ENCODE measurements at regions not wholly inside any gene's neighbourhood (a gene's known extent, or its start where the extent isn't known, plus 50 kb on each side); places are given as distances from the start of the nearest gene placed in this dataset.

- no peak for DNase-seq
- Mint-ChIP-seq H3K4me1 (ENCODE audit: low read depth in 2 of 2) (no peaks in the 10 kb centered on the region), H3K36me3 (ENCODE audit: insufficient read depth) (no peaks in the 10 kb centered on the region), H3K27me3 (no peaks in the 10 kb centered on the region), H3K9me3 (peaks cover 7 to 12% of the 10 kb centered on the region in 2 donors), H3K27ac (no peak overlapping the region), H3K4me3 (no peak overlapping the region)
- ATAC-seq (replicated peaks), result no peak
These were observed 290.2 kb downstream of the SPATA17 start for GRCh38 chr1:217921126-217921904.

GRCh38 chr1:217924924-217925323 lies 293.8 kb downstream of the SPATA17 start:
- no peaks in the 10 kb centered on the region for H3K4me1 Mint-ChIP-seq (ENCODE audit: low read depth in 2 of 2)
- ATAC-seq (replicated peaks), result no peak
- no peak for DNase-seq
- H3K9me3 Mint-ChIP-seq, result peaks cover 7 to 9% of the 10 kb centered on the region in 2 donors
- no peaks in the 10 kb centered on the region for H3K36me3 Mint-ChIP-seq (ENCODE audit: insufficient read depth)
- H3K27me3 Mint-ChIP-seq, result no peaks in the 10 kb centered on the region
- no peak overlapping the region for H3K27ac Mint-ChIP-seq
- H3K4me3 Mint-ChIP-seq, result no peak overlapping the region

GRCh38 chr1:217929213-217929885 lies 298.2 kb downstream of the SPATA17 start:
- ATAC-seq (replicated peaks), result no peak
- Mint-ChIP-seq H3K36me3 (ENCODE audit: insufficient read depth) (no peaks in the 10 kb centered on the region), H3K27me3 (no peaks in the 10 kb centered on the region), H3K4me1 (ENCODE audit: low read depth in 2 of 2) (no peaks in the 10 kb centered on the region), H3K27ac (no peak overlapping the region), H3K4me3 (no peak overlapping the region), H3K9me3 (peaks cover 5 to 7% of the 10 kb centered on the region in 2 donors)
- DNase-seq, result no peak

- H3K27ac Mint-ChIP-seq, result no peak overlapping the region
- H3K9me3 Mint-ChIP-seq, result peaks cover 6 to 13% of the 10 kb centered on the region in 2 donors
- H3K4me3 Mint-ChIP-seq, result no peak overlapping the region
- DNase-seq (no peak), ATAC-seq (replicated peaks) (no peak)
- H3K4me1 Mint-ChIP-seq (ENCODE audit: low read depth in 2 of 2), result no peaks in the 10 kb centered on the region
- no peaks in the 10 kb centered on the region for H3K27me3 Mint-ChIP-seq
- H3K36me3 Mint-ChIP-seq (ENCODE audit: insufficient read depth), result no peaks in the 10 kb centered on the region
These were observed 312.2 kb downstream of the SPATA17 start for GRCh38 chr1:217943361-217943760.

DNA sequence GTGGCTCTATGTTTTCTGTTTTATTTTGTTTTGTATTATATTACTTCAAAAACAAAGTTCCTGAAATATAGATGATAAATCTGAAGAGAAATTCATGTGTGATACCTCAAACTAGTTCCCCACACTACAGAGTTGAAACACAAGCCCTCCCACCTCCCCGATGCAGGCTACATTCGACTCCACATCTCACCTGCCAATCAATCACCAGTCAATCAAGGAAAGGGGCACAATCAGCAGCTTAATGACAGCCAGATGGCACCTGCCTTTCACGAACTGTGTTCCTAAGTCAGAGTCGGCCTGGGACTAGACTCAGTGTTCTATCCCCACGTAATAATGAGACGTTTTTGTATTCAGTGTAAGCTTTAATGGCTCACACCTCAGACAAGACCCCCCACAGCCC lies 313.4 kb downstream of the SPATA17 start:
- Mint-ChIP-seq H3K27ac (no peak overlapping the region), H3K27me3 (no peaks in the 10 kb centered on the region), H3K4me1 (ENCODE audit: low read depth in 2 of 2) (no peaks in the 10 kb centered on the region), H3K4me3 (no peak overlapping the region), H3K36me3 (ENCODE audit: insufficient read depth) (no peaks in the 10 kb centered on the region), H3K9me3 (peaks cover 6 to 13% of the 10 kb centered on the region in 2 donors)
- no peak for ATAC-seq (replicated peaks)
- DNase-seq, result no peak

- Mint-ChIP-seq H3K9me3 (peaks cover 5 to 6% of the 10 kb centered on the region in 2 donors), H3K27ac (no peak overlapping the region), H3K4me1 (ENCODE audit: low read depth in 2 of 2) (no peaks in the 10 kb centered on the region), H3K36me3 (ENCODE audit: insufficient read depth) (no peaks in the 10 kb centered on the region), H3K4me3 (no peak overlapping the region), H3K27me3 (no peaks in the 10 kb centered on the region)
- DNase-seq (no peak), ATAC-seq (replicated peaks) (no peak)
These were observed 315.4 kb downstream of the SPATA17 start for GRCh38 chr1:217946511-217946910.

DNA sequence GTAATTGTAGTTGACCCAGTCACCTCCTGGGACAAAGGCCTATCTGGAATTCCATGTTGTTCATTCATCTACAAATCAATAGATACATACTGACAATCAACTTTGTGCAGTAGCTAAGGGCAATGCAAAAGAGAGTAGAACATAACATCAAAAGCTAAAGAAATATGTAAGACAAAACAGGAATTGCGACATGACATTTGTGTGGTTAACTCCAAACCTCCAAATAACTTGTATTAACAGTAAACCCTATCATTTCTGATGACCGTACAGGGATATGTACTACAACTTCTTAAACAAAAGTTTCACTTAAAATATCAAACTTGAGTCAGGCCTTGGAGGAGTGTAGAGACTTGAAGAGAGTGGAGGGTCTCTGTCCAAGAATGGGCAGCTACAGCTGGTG lies 317.6 kb downstream of the SPATA17 start:
- no peak overlapping the region for H3K27ac Mint-ChIP-seq
- ATAC-seq (replicated peaks) (no peak), DNase-seq (no peak)
- no peak overlapping the region for H3K4me3 Mint-ChIP-seq
- no peaks in the 10 kb centered on the region for H3K27me3 Mint-ChIP-seq
- no peaks in the 10 kb centered on the region for H3K4me1 Mint-ChIP-seq (ENCODE audit: low read depth in 2 of 2)
- H3K9me3 Mint-ChIP-seq, result peaks cover 0 to 3% of the 10 kb centered on the region in 2 donors
- H3K36me3 Mint-ChIP-seq (ENCODE audit: insufficient read depth), result no peaks in the 10 kb centered on the region

DNA sequence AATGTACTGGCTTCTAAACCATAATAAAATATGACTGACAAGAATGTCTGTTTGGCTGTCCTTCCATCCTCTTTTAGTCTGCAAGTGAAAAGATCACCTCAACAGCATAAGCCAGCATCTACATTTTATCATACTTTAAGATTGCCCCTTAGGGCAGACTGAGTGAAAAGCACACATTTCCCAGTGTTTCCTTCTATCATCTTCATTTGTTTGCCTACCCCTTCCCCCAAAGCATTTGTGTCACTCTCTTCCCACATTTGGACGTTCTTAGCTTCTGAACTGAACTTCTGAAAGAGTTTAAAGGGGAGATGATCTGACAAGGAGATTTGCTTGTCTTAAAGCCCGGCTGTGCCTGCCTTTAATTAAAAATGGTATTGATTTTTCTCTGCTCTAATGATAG lies 322.2 kb downstream of the SPATA17 start:
- DNase-seq (no peak), ATAC-seq (replicated peaks) (no peak)
- no peaks in the 10 kb centered on the region for H3K36me3 Mint-ChIP-seq (ENCODE audit: insufficient read depth)
- no peaks in the 10 kb centered on the region for H3K27me3 Mint-ChIP-seq
- no peaks in the 10 kb centered on the region for H3K4me1 Mint-ChIP-seq (ENCODE audit: low read depth in 2 of 2)
- H3K4me3 Mint-ChIP-seq, result no peak overlapping the region
- H3K9me3 Mint-ChIP-seq, result peaks cover 8 to 9% of the 10 kb centered on the region in 2 donors
- no peak overlapping the region for H3K27ac Mint-ChIP-seq

DNA sequence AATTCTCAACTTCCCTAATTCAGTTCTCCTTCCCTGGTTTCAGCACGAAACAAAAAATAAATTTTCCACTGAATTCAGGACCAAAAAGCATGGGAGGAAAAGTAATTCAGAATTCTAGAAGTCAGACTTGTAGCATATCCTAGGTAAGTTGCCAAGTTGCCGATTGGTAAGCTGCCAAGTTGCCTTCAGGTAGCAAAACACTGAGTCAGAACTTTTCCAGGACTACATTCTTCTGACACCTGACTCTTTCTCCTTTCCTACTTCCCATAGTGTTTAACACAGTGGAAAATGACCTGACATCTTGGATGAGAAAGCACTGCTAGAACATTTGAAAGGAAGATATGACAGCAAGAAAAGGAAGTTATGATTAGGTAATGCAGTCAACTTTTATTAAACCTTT lies 322.8 kb downstream of the SPATA17 start:
- no peaks in the 10 kb centered on the region for H3K36me3 Mint-ChIP-seq (ENCODE audit: insufficient read depth)
- H3K27ac Mint-ChIP-seq, result no peak overlapping the region
- DNase-seq (no peak), ATAC-seq (replicated peaks) (no peak)
- H3K27me3 Mint-ChIP-seq, result no peaks in the 10 kb centered on the region
- peaks cover 8 to 15% of the 10 kb centered on the region in 2 donors for H3K9me3 Mint-ChIP-seq
- no peak overlapping the region for H3K4me3 Mint-ChIP-seq
- H3K4me1 Mint-ChIP-seq (ENCODE audit: low read depth in 2 of 2), result no peaks in the 10 kb centered on the region

GRCh38 chr1:217955723-217956122 lies 324.6 kb downstream of the SPATA17 start:
- H3K27ac Mint-ChIP-seq, result no peak overlapping the region
- H3K4me3 Mint-ChIP-seq, result no peak overlapping the region
- DNase-seq (no peak), ATAC-seq (replicated peaks) (no peak)
- H3K36me3 Mint-ChIP-seq (ENCODE audit: insufficient read depth), result no peaks in the 10 kb centered on the region
- no peaks in the 10 kb centered on the region for H3K4me1 Mint-ChIP-seq (ENCODE audit: low read depth in 2 of 2)
- no peaks in the 10 kb centered on the region for H3K27me3 Mint-ChIP-seq
- peaks cover 8 to 17% of the 10 kb centered on the region in 2 donors for H3K9me3 Mint-ChIP-seq

DNA sequence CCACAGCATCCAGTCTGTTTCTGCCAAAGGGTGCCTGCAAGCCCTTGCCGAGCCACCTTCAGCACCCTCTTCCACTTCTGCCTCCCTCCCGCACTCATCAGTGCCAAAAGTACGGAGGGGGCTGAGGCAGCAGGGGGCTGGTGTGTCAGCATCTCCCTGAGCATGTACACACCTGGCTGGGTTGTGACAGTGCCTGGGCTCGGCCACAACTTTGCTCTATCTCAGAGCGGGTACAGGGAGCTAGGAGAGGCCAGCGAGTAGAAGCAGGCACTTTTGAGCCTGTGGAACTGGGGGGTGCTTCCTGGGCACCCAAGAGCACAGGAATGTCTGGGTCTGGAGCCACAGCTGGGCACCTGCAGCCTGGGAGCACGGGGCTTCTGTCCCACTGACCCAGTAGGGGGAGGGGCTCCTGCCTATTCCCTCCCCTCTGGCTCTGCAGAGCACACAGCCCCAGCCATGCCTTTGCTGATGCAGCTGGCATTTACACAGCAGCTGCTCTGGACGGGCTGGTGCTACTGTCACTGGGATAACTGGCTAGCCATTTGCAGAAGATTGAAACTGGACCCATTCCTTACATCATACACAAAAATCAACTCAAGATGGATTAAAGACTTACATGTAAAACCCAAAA lies 319.8 kb upstream of the RRP15 start:
- Mint-ChIP-seq H3K9me3 (peaks cover 0 to 3% of the 10 kb centered on the region in 2 donors), H3K27me3 (no peaks in the 10 kb centered on the region), H3K36me3 (ENCODE audit: insufficient read depth) (no peaks in the 10 kb centered on the region)

DNA sequence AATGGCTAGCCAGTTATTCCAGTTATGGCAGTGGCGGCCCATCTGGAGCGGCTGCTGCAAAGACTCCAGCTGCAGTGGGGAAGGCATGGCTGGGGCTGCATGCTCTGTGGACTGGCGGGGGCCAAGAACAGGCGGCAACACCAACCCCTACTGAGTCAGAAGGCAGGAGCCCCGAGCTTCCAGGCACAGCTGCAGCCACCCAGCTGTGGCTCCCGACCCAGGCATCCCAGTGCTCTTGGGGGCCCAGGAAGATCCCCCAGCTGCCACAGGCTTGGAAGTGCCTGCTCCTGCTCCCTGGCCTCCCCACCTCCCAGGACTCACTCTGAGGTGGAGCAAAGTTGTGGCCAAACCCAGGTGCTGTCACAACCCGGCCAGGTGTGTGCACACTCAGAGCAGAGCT lies 317.0 kb upstream of the RRP15 start:
- no peak for ATAC-seq (replicated peaks)
- Mint-ChIP-seq H3K27ac (no peak overlapping the region), H3K4me1 (ENCODE audit: low read depth in 2 of 2) (no peaks in the 10 kb centered on the region)

More for the DNA sequence above, 319.8 kb upstream of the RRP15 start:
- Mint-ChIP-seq H3K27ac (no peak overlapping the region), H3K4me3 (no peak overlapping the region), H3K4me1 (ENCODE audit: low read depth in 2 of 2) (no peaks in the 10 kb centered on the region)
- DNase-seq (no peak), ATAC-seq (replicated peaks) (no peak)

DNA sequence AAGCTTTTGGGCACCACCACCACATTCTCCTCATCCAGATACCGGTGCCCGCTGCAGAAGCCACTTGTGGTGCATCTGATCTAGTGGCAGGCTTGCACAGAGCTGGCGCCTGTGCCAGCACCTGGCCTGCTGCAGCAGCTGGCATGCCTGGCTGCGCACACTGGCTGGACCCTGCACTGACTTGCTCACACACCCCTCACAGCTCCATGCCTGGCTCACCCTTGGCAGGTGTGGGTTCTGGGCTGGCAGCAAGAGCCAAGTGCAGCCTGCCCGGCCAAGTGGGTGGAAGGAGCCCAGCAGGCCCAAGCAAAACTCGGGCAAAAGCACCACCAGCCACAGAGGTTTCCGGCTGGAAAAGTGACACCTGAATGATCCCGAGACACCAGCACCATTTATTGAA lies 315.7 kb upstream of the RRP15 start:
- Mint-ChIP-seq H3K27me3 (no peaks in the 10 kb centered on the region), H3K4me3 (no peak overlapping the region), H3K9me3 (peaks cover 0 to 12% of the 10 kb centered on the region in 2 donors), H3K36me3 (ENCODE audit: insufficient read depth) (no peaks in the 10 kb centered on the region), H3K27ac (no peak overlapping the region), H3K4me1 (ENCODE audit: low read depth in 2 of 2) (no peaks in the 10 kb centered on the region)
- ATAC-seq (replicated peaks) (no peak), DNase-seq (no peak)

More for the DNA sequence above, 317.0 kb upstream of the RRP15 start:
- no peaks in the 10 kb centered on the region for H3K27me3 Mint-ChIP-seq
- no peak for DNase-seq
- H3K36me3 Mint-ChIP-seq (ENCODE audit: insufficient read depth), result no peaks in the 10 kb centered on the region
- no peak overlapping the region for H3K4me3 Mint-ChIP-seq
- peaks cover 0 to 10% of the 10 kb centered on the region in 2 donors for H3K9me3 Mint-ChIP-seq

- Mint-ChIP-seq H3K27ac (no peak overlapping the region), H3K36me3 (ENCODE audit: insufficient read depth) (no peaks in the 10 kb centered on the region), H3K4me1 (ENCODE audit: low read depth in 2 of 2) (no peaks in the 10 kb centered on the region), H3K27me3 (no peaks in the 10 kb centered on the region), H3K9me3 (peaks cover 21 to 27% of the 10 kb centered on the region in 2 donors), H3K4me3 (no peak overlapping the region)
- DNase-seq, result no peak
- ATAC-seq (replicated peaks), result no peak
These were observed 307.1 kb upstream of the RRP15 start for GRCh38 chr1:217977943-217978342.

All from effector memory CD8-positive, alpha-beta T cell (primary cell).